HG02870 (cell line): ENCODE measurements at regions not wholly inside any gene's neighbourhood (a gene's known extent, or its start where the extent isn't known, plus 50 kb on each side); places are given as distances from the start of the nearest gene placed in this dataset.

Experiments
- ATAC-seq: cut with Tn5 transposase; IDR thresholded peaks from one replicate; pipeline ENCODE4 v1.9.1; 2021; ENCODE audit warnings: mild to moderate bottlenecking, moderate library complexity; ENCODE audit not compliant: unreplicated experiment

GRCh38 chrX:9311421-9312160, 153.3 kb upstream of the TBL1X start:
- no peak for ATAC-seq

DNA sequence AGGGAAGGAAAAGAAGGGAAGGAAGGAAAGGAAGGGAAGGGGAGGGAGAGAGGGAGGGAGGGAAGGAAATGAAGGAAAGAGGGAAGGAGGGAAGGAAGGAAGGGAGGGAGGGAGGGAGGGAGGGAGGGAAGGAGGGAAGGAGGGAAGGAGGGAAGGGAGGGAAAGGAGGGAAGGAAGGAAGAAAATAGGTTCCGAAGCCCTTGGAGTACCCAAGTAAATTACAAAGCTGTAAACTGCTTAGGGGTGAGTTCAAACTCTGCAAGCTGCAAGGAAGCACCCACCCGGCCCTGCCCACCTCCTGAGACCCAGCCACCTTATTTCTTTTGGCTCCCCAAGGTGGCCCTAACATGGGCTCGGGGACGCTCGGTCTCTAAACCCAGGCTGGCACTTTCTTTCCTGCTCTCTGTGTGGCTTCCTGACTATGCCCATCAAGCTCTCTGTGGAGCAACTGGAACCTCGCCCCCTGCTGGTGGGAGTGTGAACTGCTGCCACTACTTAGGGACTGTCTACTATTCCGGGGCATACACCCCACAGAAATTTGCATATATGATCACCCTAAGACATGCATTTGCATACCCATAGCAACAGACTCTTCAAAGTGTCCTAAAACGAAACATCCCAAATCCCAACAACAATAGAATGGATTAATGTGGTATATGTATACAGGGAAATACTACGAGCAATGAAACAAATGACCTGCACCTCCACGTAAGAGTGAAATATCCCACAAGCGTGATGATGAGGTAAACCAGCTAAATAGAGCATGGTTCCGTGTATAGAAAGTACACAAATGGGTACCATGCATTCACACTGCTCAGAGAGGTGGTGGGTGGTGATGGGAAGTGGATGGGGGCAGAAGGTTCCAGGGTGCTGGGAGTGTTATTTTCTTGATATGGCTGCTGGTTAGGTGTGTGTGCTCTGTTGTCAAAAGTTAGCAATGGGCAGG, 151.7 kb upstream of the TBL1X start:
- no peak for ATAC-seq

DNA sequence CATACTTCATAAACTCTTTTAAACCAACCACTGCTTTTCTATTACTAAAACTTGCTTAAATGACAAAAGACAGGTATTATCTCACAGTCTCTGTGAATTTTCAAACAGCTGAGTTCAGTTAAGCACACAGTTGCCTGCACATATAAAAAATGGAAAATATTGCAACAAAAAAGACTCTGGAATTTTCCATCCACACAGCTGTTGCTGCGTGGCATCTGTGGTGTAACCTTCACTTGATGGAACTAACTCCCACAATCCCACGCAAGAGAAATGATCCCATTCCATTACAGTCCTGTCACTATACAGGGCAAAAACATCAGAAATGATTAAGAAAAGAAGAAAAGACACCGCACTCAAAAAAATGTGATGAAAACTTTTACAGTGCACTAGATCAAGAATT, 149.8 kb upstream of the TBL1X start:
- no peak for ATAC-seq

DNA sequence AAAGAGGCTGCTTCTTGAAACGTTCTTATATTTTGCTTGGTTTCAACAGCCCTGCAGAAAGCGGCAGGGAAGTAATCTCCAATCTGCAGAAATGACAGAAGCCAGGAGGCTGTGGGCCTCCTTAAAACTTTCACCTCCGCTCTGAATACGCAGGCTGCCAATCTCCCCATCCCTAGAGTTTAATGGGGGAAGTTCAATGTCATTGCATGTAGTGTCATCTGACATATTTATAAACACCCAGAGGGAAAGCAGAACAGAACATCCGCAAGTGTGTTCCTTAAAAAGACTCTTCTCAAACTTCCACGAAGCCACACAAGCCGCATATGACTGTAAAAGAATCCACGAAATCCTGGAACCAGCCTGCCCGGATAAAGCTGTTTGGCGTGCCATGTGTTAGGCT, 148.8 kb upstream of the TBL1X start:
- no peak for ATAC-seq

DNA sequence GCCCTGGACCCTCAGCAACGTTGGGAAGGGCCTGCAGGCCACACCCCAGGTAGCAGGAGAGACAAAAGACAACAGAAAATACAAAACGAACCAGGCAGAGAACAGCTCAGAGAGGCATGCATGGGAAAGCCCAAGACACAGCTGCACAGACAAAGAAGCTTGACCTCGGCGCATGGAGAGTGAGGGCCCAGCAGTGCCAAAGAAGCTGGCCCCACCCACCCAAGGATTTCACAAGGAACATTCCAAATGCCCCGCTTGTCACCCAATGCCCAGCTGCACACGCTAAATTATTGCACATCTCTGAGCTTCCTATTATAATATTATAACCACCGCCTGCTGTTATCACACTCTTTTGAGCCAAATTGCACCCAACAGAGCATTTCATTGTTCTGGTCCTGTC, 147.7 kb upstream of the TBL1X start:
- ATAC-seq = no peak

DNA sequence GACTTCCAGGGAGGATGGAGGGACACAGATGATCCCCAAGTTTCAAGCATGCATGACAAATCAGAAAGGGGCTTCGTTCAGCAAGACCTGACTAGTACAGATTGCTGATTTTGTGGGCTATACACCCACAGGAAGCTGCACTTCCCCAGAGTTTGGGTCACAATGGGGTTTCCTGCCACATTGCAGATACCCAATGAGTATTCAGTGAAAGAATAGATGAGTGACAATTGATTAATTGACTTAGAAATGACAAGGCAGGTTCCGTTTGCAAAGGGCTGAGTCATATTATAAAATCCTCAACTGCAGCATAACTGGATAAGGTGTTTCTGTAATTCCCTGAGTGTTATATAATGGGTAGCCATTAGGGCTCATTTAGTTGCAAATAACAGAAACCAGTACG, 146.6 kb upstream of the TBL1X start:
- no peak for ATAC-seq

- no peak for ATAC-seq
These were observed 146.1 kb upstream of the TBL1X start for GRCh38 chrX:9318766-9319165.

DNA sequence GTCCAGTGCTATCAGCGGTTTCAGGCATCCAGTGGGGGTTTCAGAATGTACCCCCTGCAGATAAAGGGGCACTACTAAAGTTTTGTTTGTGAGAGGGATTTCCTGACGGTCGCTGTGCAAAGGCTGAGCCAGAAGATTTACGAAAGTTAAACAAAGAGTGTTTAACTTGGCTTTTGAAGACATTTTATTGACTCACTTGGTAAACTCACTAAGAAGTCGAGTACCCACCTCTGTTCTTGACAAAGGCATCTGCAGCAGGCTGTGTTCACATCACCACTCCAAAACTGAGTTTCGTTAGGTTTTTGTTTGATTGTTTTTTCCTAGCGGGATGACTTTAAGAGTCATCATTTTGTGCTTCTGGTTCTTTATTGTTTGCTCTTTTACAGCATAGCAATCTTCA, 143.9 kb upstream of the TBL1X start:
- no peak for ATAC-seq

- no peak for ATAC-seq
These were observed 140.2 kb upstream of the TBL1X start for GRCh38 chrX:9324676-9325075.

GRCh38 chrX:9326369-9326768, 138.5 kb upstream of the TBL1X start:
- no peak for ATAC-seq

- ATAC-seq = no peak
These were observed 137.6 kb upstream of the TBL1X start for GRCh38 chrX:9327086-9327746.

- ATAC-seq = no peak
These were observed 137.1 kb upstream of the TBL1X start for GRCh38 chrX:9327747-9328145.

DNA sequence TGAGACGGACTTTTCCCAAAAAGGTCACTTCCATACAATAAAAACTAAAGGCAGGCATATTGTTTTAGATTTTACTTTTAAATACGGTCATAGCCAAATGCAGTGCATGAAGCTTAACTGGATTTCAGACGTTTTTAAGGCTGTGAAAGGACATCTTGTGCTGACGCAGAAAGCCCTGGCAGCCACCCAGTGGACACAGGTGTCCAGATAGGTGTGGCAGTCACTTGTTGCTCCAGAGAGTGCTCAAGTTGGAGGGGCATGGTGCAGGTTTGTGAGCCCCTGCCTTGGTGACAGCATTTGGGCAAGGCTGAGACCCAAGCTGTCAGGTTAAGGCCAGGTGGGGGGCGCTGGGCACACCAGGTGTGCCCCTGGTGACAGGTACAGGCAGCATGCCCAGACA, 135.8 kb upstream of the TBL1X start:
- no peak for ATAC-seq

DNA sequence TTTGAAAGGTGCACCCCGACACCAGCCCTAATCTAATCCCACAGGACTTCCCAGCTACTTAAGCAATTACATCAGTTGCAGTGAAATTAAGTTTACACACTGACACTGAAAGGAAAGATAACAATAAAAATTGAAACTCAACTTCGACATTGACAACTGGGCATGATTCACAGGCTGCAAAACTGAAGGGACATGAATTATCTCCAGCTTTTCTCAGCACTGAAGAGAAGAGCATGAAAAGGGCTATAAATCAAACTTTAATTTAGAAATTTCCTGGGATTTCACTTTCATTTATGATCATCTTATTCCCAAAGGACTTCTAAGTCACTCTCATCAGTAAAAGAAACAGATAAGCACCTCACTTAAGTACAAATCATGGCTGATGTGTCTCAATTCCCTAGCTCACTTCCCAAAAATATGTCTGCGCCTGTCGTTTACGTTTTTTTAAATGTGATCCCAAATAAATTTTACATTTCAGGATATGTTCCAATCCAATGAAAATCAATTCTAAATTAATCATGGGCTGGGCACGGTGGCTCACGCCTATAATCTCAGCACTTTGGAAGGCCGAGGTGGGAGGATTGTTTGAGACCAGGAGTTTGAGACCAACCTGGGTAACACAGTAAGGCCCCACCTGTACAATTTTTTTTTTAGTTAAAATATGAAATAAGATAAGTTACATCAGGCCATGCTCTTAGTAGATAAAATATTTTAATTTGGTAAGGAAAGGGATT, 134.4 kb upstream of the TBL1X start:
- ATAC-seq = no peak

- no peak for ATAC-seq
These were observed 130.8 kb upstream of the TBL1X start for GRCh38 chrX:9333873-9334560.

- no peak for ATAC-seq
These were observed 129.6 kb upstream of the TBL1X start for GRCh38 chrX:9335251-9335650.

GRCh38 chrX:9336456-9336855, 128.4 kb upstream of the TBL1X start:
- ATAC-seq = no peak

- no peak for ATAC-seq
These were observed 127.8 kb upstream of the TBL1X start for GRCh38 chrX:9337046-9337445.

- no peak for ATAC-seq
These were observed 125.9 kb upstream of the TBL1X start for GRCh38 chrX:9338986-9339385.
